OCI-LY3 (cell line): ENCODE measurements at regions not wholly inside any gene's neighbourhood (a gene's known extent, or its start where the extent isn't known, plus 50 kb on each side); places are given as distances from the start of the nearest gene placed in this dataset.

Source experiments
- CTCF ChIP-seq: fragments of 200-600, 300-600 bp; sonication (generic); IDR thresholded peaks from 2 replicates; pipeline ENCODE4 v1.5.1; 2014; ENCODE audit warnings: antibody characterized with exemption, low read length, low read depth
- EZH2phosphoT487 ChIP-seq: fragments of 200-600 bp; shearing (Covaris generic); IDR thresholded peaks from 2 replicates; pipeline ENCODE4 v1.6.1; 2018; ENCODE audit warnings: antibody characterized with exemption, mixed run types, low read depth

- TF ChIP-seq CTCF, result no peak
- no peak for TF ChIP-seq EZH2phosphoT487
Observed at GRCh38 chr12:118582863-118583262, 206.5 kb downstream of the SUDS3 start.
